ENCODE measurements at regions not wholly inside any gene's neighbourhood (a gene's known extent, or its start where the extent isn't known, plus 50 kb on each side); places are given as distances from the start of the nearest gene placed in this dataset.

GRCh38 chr4:25563071-25563564 is 92.5 kb upstream of the SLC34A2 start:
- Histone ChIP-seq H3K36me3 (no peaks in the 10 kb centered on the region), H3K27ac (no peak overlapping the region), H3K27me3 (replicated peaks; ENCODE audit: insufficient read depth) (no peaks in the 10 kb centered on the region), H3K4me1 (replicated peaks) (no peaks in the 10 kb centered on the region), H3K4me3 (no peak overlapping the region), H3K9me3 (no peaks in the 10 kb centered on the region)
- no peak for TF ChIP-seq POLR2A (IDR thresholded peaks at IDR 0.05)
- no peak for TF ChIP-seq CTCF (IDR thresholded peaks at IDR 0.05)
- DNase-seq (ENCODE audit: low spot score) = no peak
- intact Hi-C loops (cut with DNase I) = no loop called here
- WGBS = 69% methylated on average over 8 of the region's 8 CpGs

GRCh38 chr4:25564836-25565235 is 90.8 kb upstream of the SLC34A2 start:
- Histone ChIP-seq H3K36me3 (no peaks in the 10 kb centered on the region), H3K4me3 (no peak overlapping the region), H3K4me1 (replicated peaks) (no peaks in the 10 kb centered on the region), H3K9me3 (no peaks in the 10 kb centered on the region), H3K27ac (no peak overlapping the region), H3K27me3 (replicated peaks; ENCODE audit: insufficient read depth) (no peaks in the 10 kb centered on the region)
- no peak for TF ChIP-seq CTCF (IDR thresholded peaks at IDR 0.05)
- no peak for DNase-seq (ENCODE audit: low spot score)
- 91% methylated on average over 12 of the region's 12 CpGs for WGBS
- intact Hi-C loops (cut with DNase I) = no loop called here

- intact Hi-C loops (cut with DNase I) = no loop called here
- Histone ChIP-seq H3K36me3 (no peaks in the 10 kb centered on the region), H3K4me3 (no peak overlapping the region), H3K27ac (no peak overlapping the region), H3K4me1 (replicated peaks) (no peaks in the 10 kb centered on the region), H3K9me3 (no peaks in the 10 kb centered on the region), H3K27me3 (replicated peaks; ENCODE audit: insufficient read depth) (no peaks in the 10 kb centered on the region)
- no peak for DNase-seq (ENCODE audit: low spot score)
- no peak for TF ChIP-seq POLR2A (IDR thresholded peaks at IDR 0.05)
- TF ChIP-seq CTCF (IDR thresholded peaks at IDR 0.05) = no peak
- no peak for TF ChIP-seq POLR2AphosphoS5 (IDR thresholded peaks at IDR 0.05)
- 48% methylated on average over 2 of the region's 2 CpGs for WGBS
Observed at GRCh38 chr4:25567253-25567652, 88.4 kb upstream of the SLC34A2 start.

GRCh38 chr4:25569716-25570115 is 85.9 kb upstream of the SLC34A2 start:
- no peaks in the 10 kb centered on the region for H3K4me1 ChIP-seq (replicated peaks)
- H3K27me3 ChIP-seq (replicated peaks; ENCODE audit: insufficient read depth) = no peaks in the 10 kb centered on the region
- H3K9me3 ChIP-seq = no peaks in the 10 kb centered on the region
- TF ChIP-seq POLR2AphosphoS5 (IDR thresholded peaks at IDR 0.05) = no peak
- intact Hi-C loops (cut with DNase I) = no loop called here
- no peak for DNase-seq (ENCODE audit: low spot score)
- 90% methylated on average over 6 of the region's 6 CpGs for WGBS
- no peaks in the 10 kb centered on the region for H3K36me3 ChIP-seq
- H3K4me3 ChIP-seq = no peak overlapping the region
- H3K27ac ChIP-seq = no peak overlapping the region

GRCh38 chr4:25575611-25576010 is 80.0 kb upstream of the SLC34A2 start:
- Histone ChIP-seq H3K9me3 (no peaks in the 10 kb centered on the region), H3K27me3 (replicated peaks; ENCODE audit: insufficient read depth) (no peaks in the 10 kb centered on the region), H3K36me3 (no peaks in the 10 kb centered on the region), H3K4me3 (no peak overlapping the region), H3K27ac (no peak overlapping the region), H3K4me1 (replicated peaks) (no peaks in the 10 kb centered on the region)
- TF ChIP-seq POLR2AphosphoS5 (IDR thresholded peaks at IDR 0.05) (no peak), POLR2A (IDR thresholded peaks at IDR 0.05) (no peak), CTCF (IDR thresholded peaks at IDR 0.05) (no peak)
- intact Hi-C loops (cut with DNase I) = no loop called here
- WGBS = 95% methylated on average over 2 of the region's 2 CpGs
- DNase-seq (ENCODE audit: low spot score) = no peak
